Stimulated activated CD4-positive, alpha-beta T cell treated with anti-CD3 and anti-CD28 coated beads, Interleukin-15, amount 100 ng/mL, for 1 hour (primary cell): ENCODE measurements at regions not wholly inside any gene's neighbourhood (a gene's known extent, or its start where the extent isn't known, plus 50 kb on each side); places are given as distances from the start of the nearest gene placed in this dataset.
"Not testable (repeated sequence)": the region's sequence is repeated elsewhere in the genome, so short reads cannot be mapped to it uniquely, and the experiment has no call there.

Experiments used
- DNase-seq, 2 donors: peaks; one replicate each; pipeline ENCODE4 v3.0.0-alpha.2; 2020; ENCODE audit warnings: low read depth in 1 of 2, low spot score in 1 of 2

DNA sequence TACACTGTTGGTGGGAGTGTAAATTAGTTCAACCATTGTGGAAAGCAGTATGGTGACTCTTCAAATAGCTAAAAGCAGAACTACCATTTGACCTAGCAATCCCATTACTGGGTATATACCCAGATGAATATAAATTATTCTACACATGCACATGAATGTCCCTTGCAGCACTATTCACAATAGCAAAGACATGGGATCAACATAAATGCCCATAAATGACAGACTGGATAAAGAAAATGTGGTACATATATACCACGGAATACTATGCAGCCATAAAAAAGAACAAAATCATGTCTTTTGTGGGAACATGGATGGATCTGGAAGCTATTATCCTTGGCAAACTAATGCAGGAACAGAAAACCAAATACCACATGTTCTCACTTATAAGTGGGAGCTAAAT lies 282.8 kb upstream of the TGFBR2 start:
- not testable (repeated sequence) for DNase-seq

DNA sequence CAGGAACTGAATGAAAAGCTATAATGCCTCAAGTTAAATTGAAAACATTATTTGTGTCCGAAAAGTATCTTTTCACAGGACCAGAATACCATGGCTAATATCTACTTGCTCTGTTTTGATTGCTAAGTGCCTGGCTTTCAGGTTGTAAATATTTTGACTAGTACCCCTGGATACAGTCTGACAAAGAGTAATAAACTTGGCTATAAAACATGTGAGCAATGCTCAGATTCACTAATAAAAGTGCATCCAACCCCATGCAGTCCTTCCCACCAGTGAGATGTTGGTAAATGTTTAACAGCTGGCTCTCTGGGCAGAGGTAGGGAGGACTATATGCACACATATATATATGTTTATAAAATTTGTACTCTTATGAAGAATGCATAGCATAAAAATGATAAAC lies 281.8 kb upstream of the TGFBR2 start:
- no peak for DNase-seq

DNA sequence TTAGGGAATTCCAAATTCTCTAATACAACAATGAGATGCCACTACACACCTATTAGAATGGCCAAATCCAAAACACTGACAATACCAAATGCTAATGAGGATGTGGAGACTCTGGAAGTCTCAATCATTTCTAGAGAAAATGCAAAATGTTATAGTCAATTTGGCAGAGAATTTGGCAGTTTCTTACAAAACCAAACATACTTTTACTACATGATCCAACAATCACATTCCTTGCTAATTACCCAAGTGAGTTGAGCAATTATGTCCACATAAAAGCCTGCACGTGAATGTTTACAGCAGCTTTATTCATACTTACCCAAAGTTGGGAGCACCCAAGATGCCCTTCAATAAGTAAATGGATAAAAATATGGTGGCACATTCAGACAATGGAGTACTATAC lies 278.4 kb upstream of the TGFBR2 start:
- not testable (repeated sequence) for DNase-seq

GRCh38 chr3:30328935-30329334 lies 277.5 kb upstream of the TGFBR2 start:
- not testable (repeated sequence) for DNase-seq

GRCh38 chr3:30331519-30331918 lies 274.9 kb upstream of the TGFBR2 start:
- no peak for DNase-seq

GRCh38 chr3:30332196-30333021 lies 274.0 kb upstream of the TGFBR2 start:
- no peak for DNase-seq

DNA sequence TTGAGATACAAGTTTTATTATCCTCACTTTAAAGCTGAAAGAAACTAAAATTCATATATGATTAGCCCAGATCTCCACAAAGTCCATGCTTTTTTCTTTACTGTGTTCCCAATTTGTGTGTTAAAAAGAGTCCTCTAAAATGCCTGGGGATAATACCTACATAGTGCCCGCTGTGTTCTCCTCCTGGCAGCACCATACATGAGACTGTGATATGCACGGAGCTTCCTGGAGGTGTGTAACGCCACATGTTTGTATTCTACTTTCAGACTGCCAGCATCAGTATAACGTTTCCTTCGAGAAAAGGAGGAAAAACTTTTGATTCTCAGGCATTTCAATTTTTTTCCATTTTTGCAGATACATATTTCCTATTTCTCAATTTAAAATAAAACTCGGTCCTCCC lies 273.3 kb upstream of the TGFBR2 start:
- DNase-seq, result no peak

- no peak for DNase-seq
Observed at GRCh38 chr3:30333903-30334302, 272.5 kb upstream of the TGFBR2 start.

DNA sequence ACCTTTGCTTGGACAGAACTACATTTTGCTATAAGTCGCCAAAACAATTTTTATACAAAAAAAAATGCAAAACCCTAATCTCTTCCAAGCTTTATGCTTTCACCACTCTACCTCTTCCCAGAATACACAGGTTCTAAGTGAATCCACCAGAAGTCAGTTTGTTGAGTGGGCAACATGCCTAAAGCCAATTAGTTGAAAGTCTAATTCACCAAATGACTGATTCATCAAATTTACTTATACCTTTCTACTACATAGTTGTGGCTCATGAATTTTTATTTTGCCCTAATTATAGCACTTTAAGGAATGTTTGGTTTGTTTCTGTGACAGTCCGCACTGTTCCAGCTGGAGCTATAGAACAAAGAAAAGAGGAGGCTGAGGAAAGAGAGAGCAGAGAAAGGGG lies 265.9 kb upstream of the TGFBR2 start:
- no peak for DNase-seq

DNA sequence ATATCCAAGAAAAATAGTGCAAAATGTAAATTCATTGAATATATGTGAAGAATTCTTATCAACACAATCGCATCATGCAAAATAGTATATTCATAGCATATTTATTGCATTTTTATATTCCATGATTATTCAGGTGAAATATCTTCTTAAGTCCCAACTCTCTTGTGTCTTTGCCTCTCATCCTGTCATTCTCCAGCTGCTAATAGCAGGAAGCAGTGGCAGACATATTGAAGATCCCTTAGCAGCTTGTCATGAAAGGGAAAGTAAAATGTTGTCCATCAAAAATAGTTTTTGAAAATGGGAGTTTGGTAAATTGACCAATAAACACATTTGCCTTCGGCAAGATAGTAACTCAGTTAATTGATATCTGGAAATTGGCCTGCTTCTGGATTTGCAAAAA lies 265.3 kb upstream of the TGFBR2 start:
- no peak for DNase-seq

DNA sequence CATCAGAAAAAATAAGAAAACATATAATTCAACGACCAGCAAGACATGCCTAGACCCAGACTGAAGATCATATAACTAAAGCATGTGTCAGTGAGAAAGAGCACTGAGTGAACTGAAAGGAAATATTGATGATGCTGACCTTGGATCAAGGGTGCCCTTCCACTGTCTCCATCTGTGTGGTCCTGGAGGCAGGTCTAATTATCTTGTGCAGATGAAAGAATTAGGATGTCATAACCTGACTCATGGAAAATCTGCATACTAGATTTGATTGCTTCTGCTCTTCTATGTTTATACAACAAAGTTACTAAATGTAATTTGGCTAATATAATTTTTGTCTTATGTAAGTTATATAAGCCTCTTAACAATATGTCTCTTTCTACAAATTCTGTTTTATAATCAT lies 264.6 kb upstream of the TGFBR2 start:
- no peak for DNase-seq

GRCh38 chr3:30342318-30343060 lies 263.9 kb upstream of the TGFBR2 start:
- DNase-seq, result no peak

GRCh38 chr3:30343067-30343831 lies 263.2 kb upstream of the TGFBR2 start:
- DNase-seq, result no peak

- no peak for DNase-seq
Observed at GRCh38 chr3:30343861-30344260, 262.5 kb upstream of the TGFBR2 start.

GRCh38 chr3:30344288-30344687 lies 262.1 kb upstream of the TGFBR2 start:
- DNase-seq, result no peak

DNA sequence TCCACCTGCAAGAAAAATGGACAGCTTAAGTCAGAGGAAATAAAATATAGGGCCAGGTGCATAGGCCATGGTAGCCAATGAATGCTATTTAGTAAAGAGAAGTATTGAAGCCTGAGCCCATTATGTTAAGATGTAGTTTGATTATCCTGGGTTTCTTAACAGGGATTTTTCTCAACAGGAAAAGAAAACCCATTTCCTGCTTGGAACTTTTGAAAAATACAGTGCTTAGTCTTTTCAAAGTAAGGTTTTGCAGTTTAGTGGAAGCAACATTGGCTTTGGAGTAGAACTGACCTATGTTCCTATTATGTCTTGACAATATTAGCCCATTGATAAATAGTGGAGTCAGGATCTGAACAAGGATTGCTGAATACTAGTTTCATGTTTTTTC lies 259.5 kb upstream of the TGFBR2 start:
- no peak for DNase-seq

DNA sequence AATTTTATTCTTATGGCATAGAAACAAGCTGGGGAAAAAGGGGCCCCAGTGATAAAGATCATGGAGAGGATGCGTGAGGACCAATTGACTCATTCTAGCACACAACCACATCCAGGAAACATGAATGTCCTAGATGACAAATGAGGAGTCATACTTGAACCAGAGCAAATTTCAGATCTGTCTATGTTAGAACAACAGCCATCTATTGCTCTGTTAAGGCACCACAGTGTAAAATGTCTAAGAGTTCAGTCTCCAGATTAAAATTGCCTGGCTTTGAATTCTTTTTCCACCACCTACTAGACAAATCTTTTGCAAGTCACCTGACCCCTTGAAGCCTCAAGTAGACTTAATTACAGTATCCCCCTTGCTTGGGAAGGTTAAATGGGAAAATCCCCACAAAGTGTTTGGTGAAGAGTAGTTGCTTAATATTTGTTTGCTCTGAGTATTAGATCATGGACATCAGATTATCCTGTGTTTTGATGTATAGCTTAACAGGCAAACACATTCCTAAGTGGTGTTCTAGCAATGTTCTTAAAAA lies 258.7 kb upstream of the TGFBR2 start:
- DNase-seq, result no peak

GRCh38 chr3:30349507-30349906 lies 256.9 kb upstream of the TGFBR2 start:
- no peak for DNase-seq

DNA sequence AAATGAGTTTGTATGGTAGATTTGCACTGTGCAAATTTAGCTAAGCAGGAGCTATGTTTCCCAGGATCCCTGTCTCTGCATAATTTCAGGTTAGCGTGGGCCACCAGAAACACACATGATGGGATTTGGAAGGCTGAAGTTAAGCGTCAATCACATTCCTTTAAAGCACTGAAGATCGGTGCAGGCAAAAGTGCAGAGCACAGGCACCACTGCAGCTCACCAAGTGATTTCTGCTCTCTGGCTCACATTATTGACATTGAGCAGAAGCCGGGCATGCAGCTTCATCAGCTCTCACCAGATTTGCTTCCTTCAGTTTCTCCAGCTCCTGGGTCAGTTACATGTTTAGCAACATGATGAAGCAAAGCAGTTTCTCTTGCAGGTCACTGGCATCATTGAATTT lies 256.4 kb upstream of the TGFBR2 start:
- DNase-seq, result no peak

GRCh38 chr3:30350901-30351300 lies 255.5 kb upstream of the TGFBR2 start:
- no peak for DNase-seq
